ENCODE measurements at regions not wholly inside any gene's neighbourhood (a gene's known extent, or its start where the extent isn't known, plus 50 kb on each side); places are given as distances from the start of the nearest gene placed in this dataset.

DNA sequence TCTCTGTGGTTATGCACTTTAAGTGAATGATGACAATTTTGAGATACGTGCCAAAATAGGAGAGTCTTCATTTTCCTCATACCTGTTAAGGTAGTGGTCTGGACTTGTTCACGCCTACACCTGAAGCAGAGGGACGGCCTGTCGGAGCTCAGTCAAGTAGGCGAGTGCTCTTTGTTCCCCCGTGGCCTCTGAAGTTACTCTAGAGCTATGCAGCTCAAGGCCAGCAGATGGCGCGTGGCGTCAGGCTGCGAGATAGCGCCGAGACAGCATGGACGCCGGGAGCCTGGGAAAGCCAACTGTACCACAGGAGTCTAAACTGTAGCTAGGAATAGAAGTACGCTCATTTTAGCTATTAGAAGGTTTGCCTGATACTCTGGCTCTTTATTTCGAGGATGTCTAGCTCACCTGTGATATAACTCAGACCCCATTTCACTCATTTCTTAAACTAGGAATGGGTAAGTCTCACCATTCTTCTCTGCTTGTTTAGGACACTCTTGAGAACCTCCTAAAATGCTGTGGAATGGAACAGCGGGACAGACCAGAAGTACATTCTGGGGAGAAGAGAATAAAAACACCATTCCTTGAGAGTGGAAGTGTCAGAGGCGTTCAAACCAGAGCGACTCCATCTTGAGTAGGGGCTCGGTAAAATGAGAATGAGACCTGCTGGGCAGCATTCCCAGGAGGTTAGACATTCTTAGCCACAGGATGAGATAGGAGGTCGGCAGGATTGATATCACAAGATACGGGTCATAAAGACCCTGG, 267.4 kb upstream of the HMGA2 start:
- no peak overlapping the region for H3K27ac ChIP-seq
- TF ChIP-seq ZFX (IDR thresholded peaks at IDR 0.05), result no peak
- TF ChIP-seq, protein P1, sequence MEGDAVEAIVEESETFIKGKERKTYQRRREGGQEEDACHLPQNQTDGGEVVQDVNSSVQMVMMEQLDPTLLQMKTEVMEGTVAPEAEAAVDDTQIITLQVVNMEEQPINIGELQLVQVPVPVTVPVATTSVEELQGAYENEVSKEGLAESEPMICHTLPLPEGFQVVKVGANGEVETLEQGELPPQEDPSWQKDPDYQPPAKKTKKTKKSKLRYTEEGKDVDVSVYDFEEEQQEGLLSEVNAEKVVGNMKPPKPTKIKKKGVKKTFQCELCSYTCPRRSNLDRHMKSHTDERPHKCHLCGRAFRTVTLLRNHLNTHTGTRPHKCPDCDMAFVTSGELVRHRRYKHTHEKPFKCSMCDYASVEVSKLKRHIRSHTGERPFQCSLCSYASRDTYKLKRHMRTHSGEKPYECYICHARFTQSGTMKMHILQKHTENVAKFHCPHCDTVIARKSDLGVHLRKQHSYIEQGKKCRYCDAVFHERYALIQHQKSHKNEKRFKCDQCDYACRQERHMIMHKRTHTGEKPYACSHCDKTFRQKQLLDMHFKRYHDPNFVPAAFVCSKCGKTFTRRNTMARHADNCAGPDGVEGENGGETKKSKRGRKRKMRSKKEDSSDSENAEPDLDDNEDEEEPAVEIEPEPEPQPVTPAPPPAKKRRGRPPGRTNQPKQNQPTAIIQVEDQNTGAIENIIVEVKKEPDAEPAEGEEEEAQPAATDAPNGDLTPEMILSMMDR (conservative IDR thresholded peaks at IDR 0.05), result peak; percentile 97

DNA sequence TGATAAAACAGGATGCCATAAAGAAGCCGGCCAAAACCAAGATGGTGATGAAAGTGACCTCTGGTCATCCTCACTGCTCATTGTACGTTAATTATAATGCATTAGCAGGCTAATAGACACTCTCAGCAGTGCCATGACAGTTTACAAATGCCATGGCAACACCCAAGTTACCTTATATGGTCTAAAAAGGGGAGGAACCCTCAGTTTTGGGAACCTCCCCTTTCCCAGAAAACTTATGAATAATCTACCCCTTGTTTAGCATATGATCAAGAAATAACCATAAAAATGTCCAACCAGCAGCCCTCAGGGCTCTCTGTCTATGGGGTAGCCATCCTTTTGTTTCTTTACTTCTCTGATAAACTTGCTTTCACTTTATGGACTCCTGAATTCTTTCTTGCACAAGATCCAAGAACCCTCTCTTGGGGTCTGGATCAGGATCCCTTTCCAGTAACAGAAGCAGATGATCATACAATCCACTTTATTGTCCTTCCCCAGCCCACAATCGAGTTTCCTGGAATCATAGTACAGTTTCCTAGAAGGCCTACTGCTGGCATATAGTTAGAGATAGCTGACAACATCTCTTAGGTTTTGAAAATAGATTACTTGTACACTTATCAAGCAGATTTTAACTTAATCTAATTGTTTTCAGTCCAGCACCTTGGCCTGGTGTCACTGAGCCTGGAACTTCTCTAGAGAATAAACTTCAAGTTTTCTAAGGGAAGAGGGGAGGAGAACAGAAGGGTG, 266.7 kb upstream of the HMGA2 start:
- TF ChIP-seq ZFX (IDR thresholded peaks at IDR 0.05), result no peak
- TF ChIP-seq, protein P1 (conservative IDR thresholded peaks at IDR 0.05), result no peak
- no peak overlapping the region for H3K27ac ChIP-seq

DNA sequence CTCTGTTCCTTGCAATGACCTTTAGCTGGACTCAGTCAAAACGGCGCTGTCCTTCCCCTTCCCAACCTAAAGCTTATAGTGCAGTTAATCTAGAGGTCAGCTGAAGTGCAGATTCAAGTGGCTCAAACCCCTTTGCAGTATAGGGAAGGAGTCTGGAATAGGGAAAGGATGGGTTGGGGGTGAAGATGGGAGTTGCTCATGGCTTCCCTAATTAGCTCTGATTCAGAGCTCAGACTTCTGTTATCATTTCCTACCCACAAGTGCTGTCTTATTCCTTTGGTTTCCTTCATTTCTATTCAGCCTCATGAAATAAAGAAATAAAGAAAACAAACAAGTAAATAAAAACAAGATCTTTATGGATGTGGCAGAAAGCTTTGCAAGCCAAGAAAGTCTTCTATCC, 264.0 kb upstream of the HMGA2 start:
- H3K27ac ChIP-seq, result no peak overlapping the region
- no peak for TF ChIP-seq ZFX (IDR thresholded peaks at IDR 0.05)
- TF ChIP-seq, protein P1 (conservative IDR thresholded peaks at IDR 0.05), result no peak

DNA sequence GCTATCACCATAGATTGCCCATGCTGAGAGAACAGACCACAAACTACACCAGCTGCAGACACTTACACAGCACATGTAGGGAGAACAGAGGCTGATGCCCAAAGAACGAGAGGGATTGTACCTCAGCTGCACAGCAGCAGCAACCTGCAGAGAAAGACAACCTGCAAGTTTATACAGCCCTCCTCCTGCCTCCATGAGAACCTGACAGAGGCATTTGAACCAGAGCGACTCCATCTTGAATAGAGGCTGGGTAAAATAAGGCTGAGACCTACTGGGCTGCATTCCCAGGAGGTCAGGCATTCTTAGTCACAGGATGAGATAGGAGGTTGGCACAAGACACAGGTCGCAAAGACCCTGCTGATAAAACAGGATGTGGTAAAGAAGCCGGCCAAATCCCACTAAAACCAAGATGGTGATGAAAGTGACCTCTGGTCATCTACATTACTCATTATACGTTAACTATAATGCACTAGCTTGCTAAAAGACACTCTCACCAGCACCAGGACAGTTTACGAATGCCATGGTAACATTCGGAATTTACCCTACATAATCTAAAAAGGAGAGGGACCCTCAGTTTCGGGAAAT, 262.4 kb upstream of the HMGA2 start:
- TF ChIP-seq, protein P1 (conservative IDR thresholded peaks at IDR 0.05), result no peak
- TF ChIP-seq ZFX (IDR thresholded peaks at IDR 0.05), result no peak

DNA sequence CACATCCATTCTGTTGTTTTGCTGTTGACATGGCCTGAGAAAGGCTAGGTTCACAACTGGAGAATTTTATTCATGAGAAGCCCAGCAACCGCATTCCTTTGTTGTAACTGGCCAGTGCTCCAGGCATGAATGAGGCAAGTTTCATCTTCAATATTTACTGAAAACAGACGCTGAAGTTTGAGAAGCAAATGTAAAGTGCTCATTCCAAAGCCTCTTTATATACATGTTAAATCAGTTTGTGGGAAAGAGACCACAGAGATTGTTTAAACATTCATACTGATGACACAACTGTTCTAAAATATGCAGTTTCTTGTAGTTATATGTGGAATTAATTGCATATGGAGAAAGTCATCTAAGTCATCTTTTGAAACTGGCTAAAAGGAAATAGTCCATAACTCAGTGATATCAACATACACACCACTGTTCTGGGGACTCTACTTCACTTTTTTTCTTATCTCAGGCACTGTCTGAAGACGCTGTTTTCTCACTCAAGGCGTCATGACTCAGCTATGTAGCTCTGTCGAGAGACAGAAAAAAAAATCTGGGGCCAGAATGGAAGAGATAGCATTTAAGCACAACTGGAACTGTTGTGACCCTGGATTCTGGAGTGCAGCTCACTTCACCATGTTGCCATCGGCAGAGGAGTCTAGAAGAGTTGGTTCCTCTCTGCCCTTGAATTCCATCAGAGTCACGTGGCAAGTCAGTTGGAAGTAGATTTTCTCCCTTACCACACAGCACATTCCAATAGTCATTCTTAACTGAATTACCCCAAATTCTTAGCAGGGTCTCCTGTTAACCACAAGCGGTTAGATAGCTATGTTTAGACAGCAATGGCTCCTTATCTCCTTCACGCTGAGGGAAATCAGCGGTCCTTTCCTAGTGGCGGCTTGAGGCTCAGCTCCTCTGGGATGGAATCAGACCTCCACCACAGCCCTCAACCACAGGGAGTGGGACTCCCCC, 258.4 kb upstream of the HMGA2 start:
- no peak overlapping the region for H3K27ac ChIP-seq
- TF ChIP-seq, protein P1 (conservative IDR thresholded peaks at IDR 0.05), result no peak
- no peak for TF ChIP-seq ZFX (IDR thresholded peaks at IDR 0.05)

More for the DNA sequence above, 262.4 kb upstream of the HMGA2 start:
- no peak overlapping the region for H3K27ac ChIP-seq

DNA sequence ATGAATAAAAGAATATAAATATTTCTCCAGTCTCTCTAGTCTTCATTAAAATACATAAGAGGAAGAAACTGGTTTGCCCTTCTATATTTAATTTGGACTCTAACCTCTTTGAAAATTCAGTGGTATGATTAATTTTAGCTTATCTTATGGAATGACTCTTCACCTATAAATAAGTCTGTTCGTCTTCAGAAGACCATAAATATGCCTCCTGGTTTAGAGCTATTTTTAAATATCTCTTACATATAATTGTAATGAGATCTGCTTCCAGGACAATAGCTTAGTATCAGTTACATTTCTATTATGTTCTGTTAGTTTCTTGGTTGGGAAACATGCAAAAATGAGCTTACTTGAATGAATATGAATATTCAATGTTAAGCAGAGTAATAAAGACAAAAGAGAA, 257.5 kb upstream of the HMGA2 start:
- TF ChIP-seq ZFX (IDR thresholded peaks at IDR 0.05), result no peak
- TF ChIP-seq, protein P1 (conservative IDR thresholded peaks at IDR 0.05), result no peak
- H3K27ac ChIP-seq, result no peak overlapping the region

All from C4-2B (cell line).